ENCODE measurements at regions not wholly inside any gene's neighbourhood (a gene's known extent, or its start where the extent isn't known, plus 50 kb on each side); places are given as distances from the start of the nearest gene placed in this dataset.

- DNase-seq (ENCODE audit: low spot score): no peak
These were observed 130.4 kb downstream of the GLI2 start for GRCh38 chr2:120866071-120866470.

- DNase-seq (ENCODE audit: low spot score): no peak
These were observed 130.9 kb downstream of the GLI2 start for GRCh38 chr2:120866483-120867140.

GRCh38 chr2:120867290-120868241, 131.9 kb downstream of the GLI2 start:
- peak; percentile 67 for DNase-seq (ENCODE audit: low spot score)

- DNase-seq (ENCODE audit: low spot score): no peak
These were observed 132.7 kb downstream of the GLI2 start for GRCh38 chr2:120868366-120868765.

- DNase-seq (ENCODE audit: low spot score): no peak
These were observed 133.5 kb downstream of the GLI2 start for GRCh38 chr2:120869036-120869729.

GRCh38 chr2:120869730-120870466, 134.2 kb downstream of the GLI2 start:
- DNase-seq (ENCODE audit: low spot score): no peak

GRCh38 chr2:120870467-120870788, 134.8 kb downstream of the GLI2 start:
- DNase-seq (ENCODE audit: low spot score): no peak

GRCh38 chr2:120871016-120871635, 135.5 kb downstream of the GLI2 start:
- no peak for DNase-seq (ENCODE audit: low spot score)

- DNase-seq (ENCODE audit: low spot score): no peak
These were observed 136.4 kb downstream of the GLI2 start for GRCh38 chr2:120871881-120872620.

GRCh38 chr2:120873958-120874887, 138.6 kb downstream of the GLI2 start:
- no peak for DNase-seq (ENCODE audit: low spot score)

GRCh38 chr2:120874888-120875275, 139.2 kb downstream of the GLI2 start:
- DNase-seq (ENCODE audit: low spot score): no peak

- no peak for DNase-seq (ENCODE audit: low spot score)
These were observed 139.8 kb downstream of the GLI2 start for GRCh38 chr2:120875431-120875830.

- DNase-seq (ENCODE audit: low spot score): no peak
These were observed 141.0 kb downstream of the GLI2 start for GRCh38 chr2:120876526-120877280.

GRCh38 chr2:120877409-120877808, 141.7 kb downstream of the GLI2 start:
- no peak for DNase-seq (ENCODE audit: low spot score)

- no peak for DNase-seq (ENCODE audit: low spot score)
These were observed 143.3 kb downstream of the GLI2 start for GRCh38 chr2:120878970-120879369.

- no peak for DNase-seq (ENCODE audit: low spot score)
These were observed 144.0 kb downstream of the GLI2 start for GRCh38 chr2:120879431-120880295.

GRCh38 chr2:120880381-120880780, 144.7 kb downstream of the GLI2 start:
- no peak for DNase-seq (ENCODE audit: low spot score)

All from mucosa of gallbladder (tissue), 1 donor.